ENCODE measurements at regions not wholly inside any gene's neighbourhood (a gene's known extent, or its start where the extent isn't known, plus 50 kb on each side); places are given as distances from the start of the nearest gene placed in this dataset.

DNA sequence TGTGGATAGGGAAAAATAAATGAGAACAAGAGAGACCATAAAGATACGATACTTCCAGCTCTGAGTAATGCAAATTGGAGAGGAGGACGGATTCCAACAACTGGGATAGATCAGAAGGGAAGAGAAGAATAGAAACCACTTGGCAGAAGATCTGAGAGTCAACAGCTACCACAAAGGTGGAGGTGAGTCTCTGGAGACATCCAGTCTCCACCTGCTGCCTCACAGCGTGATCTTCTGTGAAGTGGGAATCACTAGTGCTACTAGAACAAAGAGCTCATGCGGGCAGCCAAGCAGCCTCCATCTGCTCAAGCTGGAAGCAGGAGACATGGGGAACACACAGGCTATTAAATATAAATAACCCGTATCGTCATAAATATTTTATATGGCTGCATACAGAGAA, 558.5 kb upstream of the CFAP20DC start:
- no peak for TF ChIP-seq EZH2 (IDR thresholded peaks at IDR 0.05; ENCODE audit: low read depth)
- TF ChIP-seq CTCF (conservative IDR thresholded peaks at IDR 0.05): no peak
- no peak overlapping the region for H3K27ac ChIP-seq
- no peaks in the 10 kb centered on the region for H3K36me3 ChIP-seq (ENCODE audit: low read depth)
- no peak overlapping the region for H2AFZ ChIP-seq
- ChIA-PET CTCF (no interaction called here), POLR2A (ENCODE audit: unreplicated experiment) (no interaction called here)
- no peak overlapping the region for H3K4me2 ChIP-seq
- no peaks in the 10 kb centered on the region for H3K27me3 ChIP-seq (ENCODE audit: insufficient read depth, low read depth)
- no peaks in the 10 kb centered on the region for H3K79me2 ChIP-seq (ENCODE audit: low read depth)
- no peaks in the 10 kb centered on the region for H3K9me3 ChIP-seq (ENCODE audit: insufficient read depth, low read depth)
- H3K4me1 ChIP-seq (replicated peaks; ENCODE audit: insufficient read depth): no peaks in the 10 kb centered on the region; the same call in 1 of the 2 replicates
- no peak for DNase-seq
- no peaks in the 10 kb centered on the region for H3K9me2 ChIP-seq (ENCODE audit: insufficient read depth)
- no peaks in the 10 kb centered on the region for H4K20me1 ChIP-seq (ENCODE audit: insufficient read depth)
- intact Hi-C loops (cut with micrococcal nuclease; ENCODE audit: unreplicated experiment): no loop called here
- BruUV-seq (replicated peaks): no TSS peak
- H3F3A ChIP-seq (ENCODE audit: insufficient read depth, low read depth): no peaks in the 10 kb centered on the region
- no peak overlapping the region for H3K4me3 ChIP-seq

- Histone ChIP-seq H3K27ac (no peak overlapping the region), H3K9me3 (ENCODE audit: insufficient read depth, low read depth) (no peaks in the 10 kb centered on the region), H3K4me3 (no peak overlapping the region), H2AFZ (no peak overlapping the region), H3F3A (ENCODE audit: insufficient read depth, low read depth) (no peaks in the 10 kb centered on the region), H3K79me2 (ENCODE audit: low read depth) (no peaks in the 10 kb centered on the region), H3K9me2 (ENCODE audit: insufficient read depth) (no peaks in the 10 kb centered on the region), H4K20me1 (ENCODE audit: insufficient read depth) (no peaks in the 10 kb centered on the region), H3K27me3 (ENCODE audit: insufficient read depth, low read depth) (no peaks in the 10 kb centered on the region), H3K4me2 (no peak overlapping the region), H3K36me3 (ENCODE audit: low read depth) (no peaks in the 10 kb centered on the region), H3K4me1 (replicated peaks; ENCODE audit: insufficient read depth) (no peaks in the 10 kb centered on the region; the same call in 1 of the 2 replicates)
- ChIA-PET CTCF (interaction anchor here (0.6 kb wide), 1 partner anchor 418 kb away, joined by 3 read pairs; no protein-coding TSS in a partner anchor), POLR2A (ENCODE audit: unreplicated experiment) (no interaction called here)
- DNase-seq: no peak
- BruUV-seq (replicated peaks): no TSS peak
- intact Hi-C loops (cut with micrococcal nuclease; ENCODE audit: unreplicated experiment): no loop called here
- TF ChIP-seq CTCF (conservative IDR thresholded peaks at IDR 0.05) (no peak), EZH2 (IDR thresholded peaks at IDR 0.05; ENCODE audit: low read depth) (no peak)
Observed at GRCh38 chr3:59607656-59608055, 557.8 kb upstream of the CFAP20DC start.

DNA sequence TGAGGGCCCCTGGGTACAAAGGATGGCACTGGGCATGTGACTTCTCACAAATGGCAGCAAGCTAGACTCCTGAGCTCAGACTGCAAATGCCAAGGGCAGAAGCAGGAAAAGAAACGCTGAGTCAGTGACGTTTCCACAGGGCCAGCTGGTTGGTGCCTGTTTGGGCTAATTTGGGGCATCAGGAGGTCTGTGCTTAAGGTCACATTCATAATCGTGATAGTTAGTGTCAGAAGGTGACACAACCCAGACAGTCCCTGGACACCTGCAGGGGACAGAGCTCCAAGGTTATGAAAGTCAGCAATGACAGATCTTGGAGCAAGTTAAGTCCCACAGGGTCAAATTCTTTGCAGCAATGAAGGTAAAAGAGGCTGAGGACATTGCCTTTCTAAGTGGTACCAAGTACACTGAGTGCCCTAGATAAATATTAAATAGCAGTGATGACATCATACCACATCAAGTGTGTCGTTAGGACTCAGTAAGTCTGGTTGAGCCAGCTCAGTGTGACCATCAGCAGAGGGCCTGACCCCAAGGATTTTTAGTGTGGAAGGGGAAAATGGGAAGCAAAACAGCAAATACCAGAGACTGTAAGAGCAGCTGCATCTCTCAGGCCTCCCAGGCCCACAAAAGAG, 556.9 kb upstream of the CFAP20DC start:
- no TSS peak for BruUV-seq (replicated peaks)

More for the DNA sequence above, 556.9 kb upstream of the CFAP20DC start:
- CTCF ChIA-PET: interaction anchor here (0.6 kb wide), 1 partner anchor 417 kb away, joined by 3 read pairs; no protein-coding TSS in a partner anchor
- H3K27me3 ChIP-seq (ENCODE audit: insufficient read depth, low read depth): no peaks in the 10 kb centered on the region
- no peak overlapping the region for H3K4me2 ChIP-seq
- intact Hi-C loops (cut with micrococcal nuclease; ENCODE audit: unreplicated experiment): no loop called here
- no peaks in the 10 kb centered on the region for H3K9me2 ChIP-seq (ENCODE audit: insufficient read depth)
- no peak for TF ChIP-seq CTCF (conservative IDR thresholded peaks at IDR 0.05)
- no peak for TF ChIP-seq EZH2 (IDR thresholded peaks at IDR 0.05; ENCODE audit: low read depth)
- H3K4me1 ChIP-seq (replicated peaks; ENCODE audit: insufficient read depth): no peaks in the 10 kb centered on the region; the same call in 1 of the 2 replicates
- no peak overlapping the region for H2AFZ ChIP-seq
- H3F3A ChIP-seq (ENCODE audit: insufficient read depth, low read depth): no peaks in the 10 kb centered on the region
- no peak overlapping the region for H3K4me3 ChIP-seq
- no peak for DNase-seq
- POLR2A ChIA-PET (ENCODE audit: unreplicated experiment): interaction anchor here (0.7 kb wide), 1 partner anchor 272 kb away, joined by 5 read pairs; no protein-coding TSS in a partner anchor
- no peaks in the 10 kb centered on the region for H4K20me1 ChIP-seq (ENCODE audit: insufficient read depth)
- no peaks in the 10 kb centered on the region for H3K79me2 ChIP-seq (ENCODE audit: low read depth)
- no peaks in the 10 kb centered on the region for H3K36me3 ChIP-seq (ENCODE audit: low read depth)
- H3K9me3 ChIP-seq (ENCODE audit: insufficient read depth, low read depth): no peaks in the 10 kb centered on the region
- no peak overlapping the region for H3K27ac ChIP-seq

Measured in PC-9 (cell line).